Right lobe of liver (tissue), 6 donors: ENCODE measurements at regions not wholly inside any gene's neighbourhood (a gene's known extent, or its start where the extent isn't known, plus 50 kb on each side); places are given as distances from the start of the nearest gene placed in this dataset.
"Not testable (repeated sequence)": the region's sequence is repeated elsewhere in the genome, so short reads cannot be mapped to it uniquely, and the experiment has no call there.

Experiments
- ATAC-seq, 4 donors: fragments of 200-7000 bp; cut with Tn5 transposase; one replicate each; pipeline ENCODE4 v1.9.1; 2020; ENCODE audit warnings: mild to moderate bottlenecking in 4 of 4, moderate library complexity in 4 of 4
- DNase-seq, 3 donors: peaks; one replicate each; pipeline ENCODE4 v3.0.0-alpha.2; 2020
- H3K27ac ChIP-seq, 3 donors: fragments of 200-600 bp; one replicate each; pipeline ENCODE4 v1.8.0; 2022
- H3K27me3 ChIP-seq, 2 donors: fragments of 200-600 bp; one replicate each; pipeline ENCODE4 v1.8.0; 2022
- H3K36me3 ChIP-seq, 4 donors: fragments of 200-600 bp; sonication (generic) in 1 of 4; one replicate each; pipeline versions ENCODE4 v1.5.1 to v1.8.0; 2017 to 2022; ENCODE audit warnings: control low read depth in 1 of 4
- H3K4me1 ChIP-seq, 4 donors: fragments of 200-600 bp; sonication (generic) in 1 of 4; one replicate each; pipeline versions ENCODE4 v1.5.1 to v1.8.0; 2017 to 2022; ENCODE audit warnings: control low read depth in 1 of 4
- H3K4me3 ChIP-seq, 3 donors: fragments of 200-600 bp; one replicate each; pipeline ENCODE4 v1.8.0; 2022
- H3K9me3 ChIP-seq, 4 donors: fragments of 200-600 bp; sonication (generic) in 1 of 4; one replicate each; pipeline versions ENCODE4 v1.5.1 to v1.8.0; 2017 to 2022; ENCODE audit warnings: control low read depth in 1 of 4
- CTCF ChIP-seq, 4 donors: fragments of 200-600 bp in 3 of 4; fragments of 450-650 bp in 1 of 4; IDR thresholded peaks; one replicate each; pipeline versions ENCODE4 v1.5.1 to v1.8.0; 2016 to 2022; ENCODE audit warnings: antibody characterized with exemption in 4 of 4, mild to moderate bottlenecking in 2 of 4
- POLR2A ChIP-seq: fragments of 450-650 bp; IDR thresholded peaks from one replicate; pipeline ENCODE4 v1.6.1; 2017; ENCODE audit warnings: antibody characterized with exemption, mild to moderate bottlenecking
- WGBS: methylation state at CpG from one replicate; pipeline ENCODE4 v1.1.6; 2018; ENCODE audit warnings: low coverage, low lambda C conversion rate; ENCODE audit not compliant: insufficient coverage; ENCODE audit errors: missing lambda C conversion rate; 5-methylcytosine and 5-hydroxymethylcytosine counted together
- intact Hi-C, 2 donors: fragments of 100-400 bp; cut with DNase I; formaldehyde crosslinking; loops; one replicate each; pipeline versions ENCODE4 v1.11.2 to v1.14.1; 2022
- donor health status: DM: no; HTN: yes; CAD: no.
- donor health status: DM: no; HTN: no; CAD: no.
- donor health status: DM: no; HTN: no; CAD: no.
- donor health status: DM: no; HTN: yes; CAD: no.
- donor health status: DM: no; HTN: yes; CAD: no.

GRCh38 chr16:9630985-9631384 is 539.5 kb downstream of the HAPSTR1 start:
- no peak for ATAC-seq
- Histone ChIP-seq H3K4me1 (no peaks in the 10 kb centered on the region), H3K36me3 (no peaks in the 10 kb centered on the region), H3K27ac (no peak overlapping the region), H3K9me3 (no peaks in the 10 kb centered on the region), H3K27me3 (no peaks in the 10 kb centered on the region), H3K4me3 (no peak overlapping the region)
- no peak for TF ChIP-seq CTCF (IDR thresholded peaks at IDR 0.05)
- WGBS: 86% methylated on average over 4 of the region's 4 CpGs
- DNase-seq: no peak
- intact Hi-C loops: no loop called here

- intact Hi-C loops: no loop called here
- WGBS: 85% methylated on average over 5 of the region's 6 CpGs
- Histone ChIP-seq H3K4me3 (no peak overlapping the region), H3K27ac (no peak overlapping the region), H3K4me1 (no peaks in the 10 kb centered on the region), H3K27me3 (no peaks in the 10 kb centered on the region), H3K9me3 (no peaks in the 10 kb centered on the region), H3K36me3 (no peaks in the 10 kb centered on the region)
- DNase-seq (no peak), ATAC-seq (no peak)
- TF ChIP-seq POLR2A: no peak
- TF ChIP-seq CTCF (IDR thresholded peaks at IDR 0.05): no peak
Measured at GRCh38 chr16:9633844-9634243, 542.4 kb downstream of the HAPSTR1 start.

- intact Hi-C loops, H3K27me3 ChIP-seq, H3K9me3 ChIP-seq, H3K4me1 ChIP-seq, H3K36me3 ChIP-seq, H3K4me3 ChIP-seq, H3K27ac ChIP-seq, DNase-seq: not testable (repeated sequence)
- WGBS: 76% methylated on average over 4 of the region's 11 CpGs
- ATAC-seq: peak in 3 of 4 donors; percentile 42 to 59 (median 42)
Measured at GRCh38 chr16:9635150-9635720, 543.8 kb downstream of the HAPSTR1 start.

- Histone ChIP-seq H3K9me3 (no peaks in the 10 kb centered on the region), H3K4me3 (no peak overlapping the region), H3K4me1 (peaks cover 0 to 7% (median 0%) of the 10 kb centered on the region in 4 donors), H3K27me3 (no peaks in the 10 kb centered on the region), H3K36me3 (no peaks in the 10 kb centered on the region), H3K27ac (no peak overlapping the region)
- ATAC-seq: no peak
- no peak for DNase-seq
- TF ChIP-seq CTCF (IDR thresholded peaks at IDR 0.05) (no peak), POLR2A (no peak)
- WGBS: 50% methylated on average over 1 of the region's 3 CpGs
- intact Hi-C loops: no loop called here
Measured at GRCh38 chr16:9644258-9644657, 538.0 kb downstream of the GRIN2A start.

GRCh38 chr16:9645911-9646310 is 536.3 kb downstream of the GRIN2A start:
- no peak for TF ChIP-seq POLR2A
- TF ChIP-seq CTCF (IDR thresholded peaks at IDR 0.05): no peak
- ATAC-seq: no peak
- intact Hi-C loops: no loop called here
- Histone ChIP-seq H3K36me3 (no peaks in the 10 kb centered on the region), H3K27me3 (no peaks in the 10 kb centered on the region), H3K9me3 (no peaks in the 10 kb centered on the region), H3K4me3 (no peak overlapping the region), H3K4me1 (peaks cover 0 to 19% (median 0%) of the 10 kb centered on the region in 4 donors), H3K27ac (no peak overlapping the region)
- WGBS: 95% methylated on average over 3 of the region's 3 CpGs
- no peak for DNase-seq
